NCI-H526 treated with DMSO at 0.1 percent for 48 hours (cell line): ENCODE measurements at regions not wholly inside any gene's neighbourhood (a gene's known extent, or its start where the extent isn't known, plus 50 kb on each side); places are given as distances from the start of the nearest gene placed in this dataset.
A peak's percentile ranks its signal among the peaks of the same experiment; 100 is the strongest.

Experiments used
- DNase-seq: peaks from one replicate; lab custom pipeline; 2025; lab: John Stamatoyannopoulos, UW

- DNase-seq = no peak
These were observed 590.8 kb downstream of the SPRY1 start for GRCh38 chr4:123987408-123987807.

- DNase-seq = no peak
These were observed 593.8 kb downstream of the SPRY1 start for GRCh38 chr4:123990310-123990870.

GRCh38 chr4:123994917-123995316 is 598.3 kb downstream of the SPRY1 start:
- DNase-seq = no peak

GRCh38 chr4:123995936-123996335 is 599.3 kb downstream of the SPRY1 start:
- DNase-seq = no peak

- DNase-seq = no peak
These were observed 600.3 kb downstream of the SPRY1 start for GRCh38 chr4:123996718-123997510.

GRCh38 chr4:123997776-123998449 is 601.3 kb downstream of the SPRY1 start:
- DNase-seq = no peak

- no peak for DNase-seq
These were observed 603.6 kb downstream of the SPRY1 start for GRCh38 chr4:124000233-124000632.

GRCh38 chr4:124015766-124016165 is 619.2 kb downstream of the SPRY1 start:
- DNase-seq = no peak

- DNase-seq = no peak
These were observed 620.7 kb downstream of the SPRY1 start for GRCh38 chr4:124017185-124017785.

- DNase-seq = no peak
These were observed 622.1 kb downstream of the SPRY1 start for GRCh38 chr4:124018383-124019317.

- no peak for DNase-seq
These were observed 623.4 kb downstream of the SPRY1 start for GRCh38 chr4:124019749-124020549.

GRCh38 chr4:124025000-124025399 is 628.4 kb downstream of the SPRY1 start:
- DNase-seq = no peak

GRCh38 chr4:124025428-124025827 is 628.8 kb downstream of the SPRY1 start:
- DNase-seq = no peak

GRCh38 chr4:124028182-124028581 is 631.6 kb downstream of the SPRY1 start:
- DNase-seq = no peak

- DNase-seq = peak; percentile 80
These were observed 633.6 kb downstream of the SPRY1 start for GRCh38 chr4:124030147-124030546.

GRCh38 chr4:124032035-124032434 is 635.4 kb downstream of the SPRY1 start:
- no peak for DNase-seq

GRCh38 chr4:124035364-124036041 is 638.9 kb downstream of the SPRY1 start:
- DNase-seq = no peak

GRCh38 chr4:124037236-124037635 is 640.6 kb downstream of the SPRY1 start:
- no peak for DNase-seq

- DNase-seq = no peak
These were observed 647.7 kb downstream of the SPRY1 start for GRCh38 chr4:124044330-124044729.

GRCh38 chr4:124044867-124045266 is 648.3 kb downstream of the SPRY1 start:
- DNase-seq = no peak
